H1 (cell line): ENCODE measurements at regions not wholly inside any gene's neighbourhood (a gene's known extent, or its start where the extent isn't known, plus 50 kb on each side); places are given as distances from the start of the nearest gene placed in this dataset.

Source experiments
- CTCF ChIA-PET: fragments of 300-600 bp; sonication (Branson Sonifier 250); formaldehyde crosslinking; loops from one replicate; lab custom pipeline; 2021; ENCODE audit not compliant: partially characterized antibody; lab: Charles Lee
- POLR2A ChIA-PET: fragments of 300-600 bp; sonication (Branson Sonifier 250); formaldehyde crosslinking; loops from one replicate; lab custom pipeline; 2021; ENCODE audit warnings: inconsistent platforms; ENCODE audit not compliant: partially characterized antibody; lab: Charles Lee
- DNase-seq, 2 experiments: peaks; one replicate each; pipeline versions ENCODE4 v3.0.0 to v3.0.0-alpha.2; 2010 to 2022; ENCODE audit warnings: low spot score in 2 of 2, low read depth in 1 of 2, mixed read lengths in 1 of 2
- FAIRE-seq: peaks from 2 replicates; lab custom pipeline; 2011; peaks lifted over from hg19 to GRCh38; lab: Jason Lieb, UNC
- H2AFZ ChIP-seq: 2 replicates; pipeline ENCODE4 v1.8.1; 2012; ENCODE audit warnings: low read length, inconsistent platforms
- H2AK5ac ChIP-seq: 2 replicates; pipeline ENCODE4 v1.6.1; 2013; ENCODE audit warnings: low read depth, low read length
- H2BK120ac ChIP-seq: replicated peaks from 2 replicates; pipeline ENCODE3; 2013; ENCODE audit warnings: low read depth, low read length, inconsistent platforms
- H2BK12ac ChIP-seq: 2 replicates; pipeline ENCODE4 v1.6.1; 2013; ENCODE audit warnings: low read depth, low read length
- H2BK15ac ChIP-seq: 2 replicates; pipeline ENCODE4 v1.6.1; 2013; ENCODE audit warnings: low read length
- H2BK20ac ChIP-seq: 2 replicates; pipeline ENCODE4 v1.6.1; 2013; ENCODE audit warnings: low read length
- H2BK5ac ChIP-seq: 2 replicates; pipeline ENCODE4 v1.6.1; 2013; ENCODE audit warnings: low read depth, low read length
- H3K14ac ChIP-seq: 2 replicates; pipeline ENCODE4 v1.6.1; 2013; ENCODE audit warnings: inconsistent platforms; ENCODE audit not compliant: insufficient read length
- H3K18ac ChIP-seq: 2 replicates; pipeline ENCODE4 v1.6.1; 2013; ENCODE audit warnings: low read length; ENCODE audit errors: extremely low read depth
- H3K23ac ChIP-seq: 2 replicates; pipeline ENCODE4 v1.6.1; 2013; ENCODE audit warnings: inconsistent platforms; ENCODE audit not compliant: insufficient read length
- H3K23me2 ChIP-seq: 2 replicates; pipeline ENCODE4 v1.6.1; 2013; ENCODE audit warnings: low read depth, low read length
- H3K27ac ChIP-seq: 2 replicates; pipeline ENCODE4 v1.6.1; 2011; ENCODE audit warnings: low read depth, low read length, inconsistent platforms
- H3K27me3 ChIP-seq, 4 experiments: replicated peaks in 1 of 4; 1 replicate in 1 of 4; 2 replicates in 3 of 4; pipeline versions ENCODE4 v1.6.1 to v1.8.1; 2011 to 2013; ENCODE audit warnings: low read length in 3 of 4, mild to moderate bottlenecking in 3 of 4, inconsistent platforms in 2 of 4, mixed read lengths in 2 of 4, moderate library complexity in 1 of 4; ENCODE audit not compliant: control insufficient read depth in 3 of 4, insufficient read depth in 3 of 4; ENCODE audit errors: extremely low read depth in 1 of 4
- H3K36me3 ChIP-seq, 4 experiments: 2 replicates each; pipeline versions ENCODE4 v1.6.1 to v1.8.1; 2011 to 2013; ENCODE audit warnings: mild to moderate bottlenecking in 4 of 4, low read length in 3 of 4, moderate library complexity in 2 of 4, control low read depth in 1 of 4, inconsistent platforms in 1 of 4; ENCODE audit not compliant: insufficient read depth in 4 of 4, control insufficient read depth in 2 of 4
- H3K4ac ChIP-seq: replicated peaks from 2 replicates; pipeline ENCODE3; 2013; ENCODE audit warnings: low read length, low read depth, mixed read lengths, inconsistent platforms; ENCODE audit not compliant: insufficient read length
- H3K4me1 ChIP-seq, 4 experiments: replicated peaks in 1 of 4; 1 replicate in 1 of 4; 2 replicates in 3 of 4; pipeline versions ENCODE4 v1.6.1 to v1.8.1; 2011 to 2013; ENCODE audit warnings: low read length in 3 of 4, inconsistent platforms in 2 of 4, mixed read lengths in 1 of 4; ENCODE audit not compliant: insufficient read depth in 4 of 4, control insufficient read depth in 3 of 4
- H3K4me2 ChIP-seq, 2 experiments: 2 replicates each; pipeline versions ENCODE4 v1.6.1 to v1.8.1; 2011 to 2013; ENCODE audit warnings: low read depth in 2 of 2, low read length in 2 of 2, control low read depth in 1 of 2, inconsistent platforms in 1 of 2, mild to moderate bottlenecking in 1 of 2; ENCODE audit not compliant: insufficient read depth in 1 of 2
- H3K4me3 ChIP-seq, 4 experiments: fragments of 200-600, 300-600 bp in 1 of 4; sonication (generic), shearing (Covaris generic), sonication (Bioruptor Twin) in 1 of 4; 2 replicates each; pipeline versions ENCODE4 v1.5.1 to v1.8.1; 2011 to 2016; ENCODE audit warnings: low read length in 4 of 4, low read depth in 3 of 4, control low read depth in 2 of 4, inconsistent platforms in 2 of 4, mild to moderate bottlenecking in 2 of 4, mixed read lengths in 1 of 4, moderate library complexity in 1 of 4; ENCODE audit not compliant: insufficient read depth in 2 of 4; ENCODE audit errors: extremely low read depth in 1 of 4
- H3K56ac ChIP-seq: replicated peaks from 2 replicates; pipeline ENCODE3; 2013; ENCODE audit warnings: low read depth, mild to moderate bottlenecking, mixed read lengths, low read length, inconsistent platforms; ENCODE audit not compliant: insufficient read length
- H3K79me1 ChIP-seq: 2 replicates; pipeline ENCODE4 v1.6.1; 2013; ENCODE audit warnings: low read depth, low read length, control low read depth
- H3K79me2 ChIP-seq, 2 experiments: 2 replicates each; pipeline versions ENCODE4 v1.6.1 to v1.8.1; 2012 to 2013; ENCODE audit warnings: low read length in 2 of 2, mild to moderate bottlenecking in 2 of 2, inconsistent platforms in 1 of 2; ENCODE audit not compliant: insufficient read depth in 2 of 2, control insufficient read depth in 1 of 2
- H3K9ac ChIP-seq, 4 experiments: replicated peaks in 1 of 4; 1 replicate in 1 of 4; 2 replicates in 3 of 4; pipeline versions ENCODE4 v1.6.1 to v1.8.1; 2011 to 2013; ENCODE audit warnings: low read depth in 3 of 4, low read length in 3 of 4, control low read depth in 2 of 4, mild to moderate bottlenecking in 2 of 4, moderate library complexity in 2 of 4, inconsistent platforms in 1 of 4; ENCODE audit errors: extremely low read depth in 1 of 4
- H3K9me3 ChIP-seq, 2 experiments: 2 replicates each; pipeline versions ENCODE4 v1.6.1 to v1.8.1; 2012 to 2013; ENCODE audit warnings: mild to moderate bottlenecking in 2 of 2, moderate library complexity in 2 of 2, control low read depth in 1 of 2, inconsistent platforms in 1 of 2, low read depth in 1 of 2, low read length in 1 of 2, mixed read lengths in 1 of 2; ENCODE audit not compliant: insufficient read depth in 2 of 2
- H4K20me1 ChIP-seq, 2 experiments: replicated peaks in 1 of 2; 2 replicates each; pipeline versions ENCODE3 to v1.8.1; 2011 to 2013; ENCODE audit warnings: inconsistent platforms in 2 of 2, low read length in 2 of 2, mild to moderate bottlenecking in 1 of 2; ENCODE audit not compliant: insufficient read depth in 2 of 2, control insufficient read depth in 1 of 2
- H4K5ac ChIP-seq: 2 replicates; pipeline ENCODE4 v1.6.1; 2013; ENCODE audit warnings: low read length, low read depth, mixed read lengths, inconsistent platforms; ENCODE audit not compliant: insufficient read length
- H4K8ac ChIP-seq: 2 replicates; pipeline ENCODE4 v1.8.0; 2013; ENCODE audit warnings: mild to moderate bottlenecking, moderate library complexity, low read length, inconsistent platforms; ENCODE audit not compliant: insufficient read depth; ENCODE audit errors: extremely low read depth
- H4K91ac ChIP-seq: replicated peaks from 2 replicates; pipeline ENCODE3; 2013; ENCODE audit warnings: low read length, mixed read lengths, inconsistent platforms; ENCODE audit not compliant: insufficient read length
- EP300 ChIP-seq, 2 experiments: IDR thresholded peaks; 1 replicate in 1 of 2; 2 replicates in 1 of 2; pipeline ENCODE4 v1.6.1; 2011 to 2012; ENCODE audit warnings: low read depth in 2 of 2, low read length in 2 of 2, mild to moderate bottlenecking in 2 of 2, borderline replicate concordance in 1 of 2, inconsistent platforms in 1 of 2, moderate library complexity in 1 of 2
- JUND ChIP-seq: IDR thresholded peaks from 2 replicates; pipeline ENCODE4 v1.6.1; 2011; ENCODE audit warnings: mild to moderate bottlenecking, improper control_type of control experiment, low read length
- RBBP5 ChIP-seq: IDR thresholded peaks from 2 replicates; pipeline ENCODE4 v1.7.1; 2012; ENCODE audit warnings: low read depth, mild to moderate bottlenecking, inconsistent platforms, low read length, moderate library complexity, borderline replicate concordance
- WGBS, 2 experiments: shearing (Covaris generic) in 1 of 2; methylation state at CpG; one replicate each; pipeline versions ENCODE4 v1.1.6 to v1.1.7; 2013 to 2015; ENCODE audit warnings: low lambda C conversion rate in 2 of 2, mixed read lengths in 2 of 2, inconsistent platforms in 1 of 2, low coverage in 1 of 2, missing lambda C conversion rate in 1 of 2; ENCODE audit not compliant: insufficient replicate concordance in 2 of 2, insufficient coverage in 1 of 2, insufficient read length in 1 of 2; ENCODE audit errors: extremely low coverage in 1 of 2, missing lambda C conversion rate in 1 of 2; 5-methylcytosine and 5-hydroxymethylcytosine counted together

GRCh38 chr13:81138353-81138980 is 797.5 kb upstream of the SPRY2 start:
- DNase-seq (no peak), FAIRE-seq (no peak)
- Histone ChIP-seq H2AFZ (no peak overlapping the region), H3K18ac (peak overlapping the region; percentile 88), H3K9me3 (no peaks in the 10 kb centered on the region), H3K4me3 (no peak overlapping the region), H4K20me1 (no peaks in the 10 kb centered on the region), H4K8ac (no peak overlapping the region), H2AK5ac (0 out of 2 replicates have a peak overlapping the region, but pooled peaks have one; percentile 41), H3K4me1 (peaks cover 0 to 15% (median 4%) of the 10 kb centered on the region in 4 experiments; a peak in 4 of 7 replicates), H3K14ac (no peak overlapping the region), H3K36me3 (no peaks in the 10 kb centered on the region), H3K4me2 (no peak overlapping the region), H3K23me2 (no peaks in the 10 kb centered on the region), H3K79me2 (no peaks in the 10 kb centered on the region), H2BK12ac (peak overlapping the region; percentile 42; the same call in 1 of the 2 replicates), H2BK15ac (0 out of 2 replicates have a peak overlapping the region, but pooled peaks have one; percentile 2), H3K9ac (no peak overlapping the region), H2BK5ac (peak overlapping the region; percentile 48; the same call in 1 of the 2 replicates), H3K27ac (no peak overlapping the region), H4K91ac (no peak overlapping the region), H2BK120ac (peak overlapping the region; percentile 6), H4K5ac (no peak overlapping the region), H3K23ac (no peak overlapping the region), H3K4ac (no peak overlapping the region), H3K56ac (no peak overlapping the region), H3K27me3 (no peaks in the 10 kb centered on the region), H2BK20ac (peak overlapping the region; percentile 38), H3K79me1 (no peaks in the 10 kb centered on the region)
- no peak for TF ChIP-seq RBBP5
- no peak for TF ChIP-seq JUND
- TF ChIP-seq EP300 (IDR thresholded peaks at IDR 0.05; ENCODE audit: borderline replicate concordance in 1 of 2, low read depth in 2 of 2, low read length in 2 of 2), result no peak
- WGBS, 2 experiments, result 96% methylated on average over 8 of the region's 8 CpGs; no CpG with 5 or more reads in 1 of the 2 experiments
- ChIA-PET POLR2A (no interaction called here), CTCF (interaction anchor here (0.7 to 1.6 kb wide), 2 partner anchors 33 to 160 kb away, joined by 3 to 4 read pairs; no protein-coding TSS in a partner anchor)
